Fibroblast of villous mesenchyme (primary cell): ENCODE measurements at regions not wholly inside any gene's neighbourhood (a gene's known extent, or its start where the extent isn't known, plus 50 kb on each side); places are given as distances from the start of the nearest gene placed in this dataset.

Source experiments
- DNase-seq: peaks from one replicate; pipeline ENCODE4 v3.0.0-alpha.2; 2010; ENCODE audit warnings: low read depth
- H3K4me3 ChIP-seq: 2 replicates; pipeline ENCODE4 v1.5.1; 2011; ENCODE audit warnings: low read depth, mild to moderate bottlenecking, low read length
- CTCF ChIP-seq: IDR thresholded peaks from 2 replicates; pipeline ENCODE4 v1.5.1; 2012; ENCODE audit warnings: low read depth, mild to moderate bottlenecking, low read length; ENCODE audit not compliant: insufficient read depth

- DNase-seq: no peak
- no peak for TF ChIP-seq CTCF
- no peak overlapping the region for H3K4me3 ChIP-seq
Measured at GRCh38 chr2:51404226-51404625, 372.3 kb upstream of the NRXN1 start.

- DNase-seq: no peak
Measured at GRCh38 chr2:51401546-51401945, 369.6 kb upstream of the NRXN1 start.

GRCh38 chr2:51387235-51387634, 355.3 kb upstream of the NRXN1 start:
- DNase-seq: no peak
- no peak overlapping the region for H3K4me3 ChIP-seq
- no peak for TF ChIP-seq CTCF

More at GRCh38 chr2:51401546-51401945, 369.6 kb upstream of the NRXN1 start:
- no peak for TF ChIP-seq CTCF
- no peak overlapping the region for H3K4me3 ChIP-seq

GRCh38 chr2:51379997-51380396, 348.1 kb upstream of the NRXN1 start:
- no peak for TF ChIP-seq CTCF
- DNase-seq: no peak
- no peak overlapping the region for H3K4me3 ChIP-seq

- DNase-seq: no peak
- no peak overlapping the region for H3K4me3 ChIP-seq
- no peak for TF ChIP-seq CTCF
Measured at GRCh38 chr2:51368250-51368649, 336.3 kb upstream of the NRXN1 start.

- no peak overlapping the region for H3K4me3 ChIP-seq
- no peak for TF ChIP-seq CTCF
- peak; percentile 30 for DNase-seq
Measured at GRCh38 chr2:51350100-51350499, 318.2 kb upstream of the NRXN1 start.

- no peak overlapping the region for H3K4me3 ChIP-seq
- no peak for DNase-seq
- no peak for TF ChIP-seq CTCF
Measured at GRCh38 chr2:51344886-51345285, 313.0 kb upstream of the NRXN1 start.
